Peyer's patch (tissue), 4 donors: ENCODE measurements at regions not wholly inside any gene's neighbourhood (a gene's known extent, or its start where the extent isn't known, plus 50 kb on each side); places are given as distances from the start of the nearest gene placed in this dataset.

Experiments
- DNase-seq, 3 donors: peaks; one replicate each; pipeline ENCODE4 v3.0.0-alpha.2; 2017 to 2019
- H3K27ac ChIP-seq, 4 donors: fragments of 200-600 bp; sonication (generic); one replicate each; pipeline ENCODE4 v1.5.1; 2016 to 2019
- H3K27me3 ChIP-seq, 2 donors: fragments of 200-600 bp; sonication (generic); one replicate each; pipeline ENCODE4 v1.5.1; 2019
- H3K36me3 ChIP-seq, 3 donors: fragments of 200-600 bp; sonication (generic); one replicate each; pipeline ENCODE4 v1.5.1; 2016 to 2019
- H3K4me1 ChIP-seq, 4 donors: fragments of 200-600 bp; sonication (generic); one replicate each; pipeline ENCODE4 v1.5.1; 2016 to 2019
- H3K4me3 ChIP-seq, 4 donors: fragments of 200-600 bp; sonication (generic); 1 replicate in 3 of 4; 2 replicates in 1 of 4; pipeline ENCODE4 v1.5.1; 2016 to 2019; ENCODE audit warnings: mild to moderate bottlenecking in 1 of 4
- H3K9me3 ChIP-seq, 4 donors: fragments of 200-600 bp; sonication (generic); one replicate each; pipeline ENCODE4 v1.5.1; 2016 to 2019; ENCODE audit warnings: mild to moderate bottlenecking in 1 of 4
- CTCF ChIP-seq, 6 experiments: fragments of 450-650 bp in 4 of 6; fragments of 200-600 bp in 2 of 6; sonication (generic) in 1 of 6; IDR thresholded peaks; one replicate each; pipeline ENCODE4 v1.5.1; 2017 to 2019; ENCODE audit warnings: antibody characterized with exemption in 6 of 6, mild to moderate bottlenecking in 3 of 6, moderate library complexity in 1 of 6
- POLR2A ChIP-seq, 2 donors: fragments of 450-650 bp; IDR thresholded peaks; one replicate each; pipeline ENCODE4 v1.5.1; 2017; ENCODE audit warnings: antibody characterized with exemption in 2 of 2, mild to moderate bottlenecking in 2 of 2, moderate library complexity in 2 of 2

GRCh38 chr9:88817628-88818027 lies 173.6 kb upstream of the S1PR3 start:
- no peaks in the 10 kb centered on the region for H3K4me1 ChIP-seq
- H3K36me3 ChIP-seq = no peaks in the 10 kb centered on the region
- no peaks in the 10 kb centered on the region for H3K9me3 ChIP-seq
- H3K4me3 ChIP-seq = no peak overlapping the region
- H3K27ac ChIP-seq = no peak overlapping the region
- no peaks in the 10 kb centered on the region for H3K27me3 ChIP-seq
- no peak for DNase-seq
- TF ChIP-seq CTCF (IDR thresholded peaks at IDR 0.05) = no peak
- TF ChIP-seq POLR2A (IDR thresholded peaks at IDR 0.05) = no peak

DNA sequence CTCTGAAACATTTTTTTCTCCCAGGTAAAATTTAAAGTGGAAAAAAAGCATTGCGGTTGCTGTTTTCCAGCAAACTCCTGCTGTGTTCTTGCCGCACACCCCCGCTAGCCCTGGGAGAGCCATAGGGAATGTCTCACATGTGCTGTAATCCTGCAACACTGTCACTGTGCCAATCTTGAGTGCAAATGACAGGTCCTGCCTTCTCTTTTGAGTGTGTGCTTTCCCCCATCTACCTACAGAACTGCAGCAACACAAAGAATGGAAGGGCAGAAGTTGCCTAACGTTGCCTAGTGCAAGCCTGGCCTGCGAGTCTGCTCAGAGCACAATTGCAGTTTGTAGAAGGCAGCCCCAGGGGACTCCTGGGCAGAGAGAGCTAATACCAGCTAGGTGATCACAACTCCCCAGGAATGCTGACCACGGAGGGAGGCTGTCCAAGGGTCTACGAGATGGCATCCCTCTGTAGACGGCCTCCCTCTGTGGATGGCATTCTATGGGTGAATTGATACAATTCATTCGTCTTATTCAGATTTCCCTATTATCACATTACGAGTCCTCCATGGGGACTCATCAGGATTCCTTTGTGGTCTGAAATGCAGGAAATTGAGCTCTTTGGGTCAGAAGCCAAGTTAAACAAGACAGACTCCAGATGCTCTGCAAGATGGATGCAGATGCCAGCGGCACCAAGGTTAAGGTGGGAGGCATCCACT lies 172.6 kb upstream of the S1PR3 start:
- H3K27me3 ChIP-seq = no peaks in the 10 kb centered on the region
- H3K27ac ChIP-seq = no peak overlapping the region
- no peak for DNase-seq
- no peaks in the 10 kb centered on the region for H3K4me1 ChIP-seq
- TF ChIP-seq CTCF (IDR thresholded peaks at IDR 0.05) (no peak), POLR2A (IDR thresholded peaks at IDR 0.05) (no peak)
- H3K4me3 ChIP-seq = no peak overlapping the region
- no peaks in the 10 kb centered on the region for H3K9me3 ChIP-seq
- no peaks in the 10 kb centered on the region for H3K36me3 ChIP-seq

DNA sequence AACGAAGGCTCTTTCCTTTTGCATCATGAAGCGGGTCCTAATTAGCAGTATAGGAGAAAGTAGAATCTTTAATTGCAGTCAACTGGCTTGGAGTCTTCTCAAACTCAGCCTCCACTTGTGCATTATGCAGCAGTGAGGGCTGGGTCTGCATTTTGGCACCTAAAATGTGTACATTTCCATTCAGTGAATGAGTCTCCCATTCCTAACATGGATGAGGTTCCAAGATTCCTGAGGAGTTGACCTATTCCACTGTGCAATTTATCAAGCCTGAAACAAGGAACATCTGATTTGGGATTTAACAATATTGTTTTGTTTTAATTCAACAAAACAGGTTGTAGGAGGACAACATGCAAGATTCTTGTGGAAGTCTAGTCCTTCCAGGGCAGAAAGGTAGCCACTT lies 171.8 kb upstream of the S1PR3 start:
- no peak overlapping the region for H3K27ac ChIP-seq
- DNase-seq = no peak
- no peaks in the 10 kb centered on the region for H3K9me3 ChIP-seq
- H3K27me3 ChIP-seq = no peaks in the 10 kb centered on the region
- no peak for TF ChIP-seq CTCF (IDR thresholded peaks at IDR 0.05)
- no peak for TF ChIP-seq POLR2A (IDR thresholded peaks at IDR 0.05)
- no peaks in the 10 kb centered on the region for H3K4me1 ChIP-seq
- H3K36me3 ChIP-seq = no peaks in the 10 kb centered on the region
- no peak overlapping the region for H3K4me3 ChIP-seq

DNA sequence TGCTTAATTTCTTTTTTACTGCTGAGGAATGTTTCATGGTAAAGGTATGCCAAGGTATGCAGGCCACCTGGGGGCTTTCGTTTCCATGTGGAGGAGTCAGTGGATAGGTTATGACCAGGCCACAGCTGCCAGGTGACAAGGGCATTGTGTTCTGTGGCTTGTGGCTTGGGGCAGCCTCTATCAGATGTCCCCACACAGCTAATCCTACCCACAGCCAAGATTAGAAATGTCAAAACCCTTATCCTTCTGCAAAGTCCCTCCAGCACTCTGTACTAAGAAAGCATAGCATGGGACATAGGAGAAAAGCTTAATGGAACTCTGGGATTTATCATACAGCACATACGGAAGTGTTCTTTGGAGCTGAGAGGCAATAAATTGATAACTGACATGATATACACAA lies 171.2 kb upstream of the S1PR3 start:
- no peaks in the 10 kb centered on the region for H3K4me1 ChIP-seq
- H3K4me3 ChIP-seq = no peak overlapping the region
- no peaks in the 10 kb centered on the region for H3K27me3 ChIP-seq
- no peak for DNase-seq
- no peak overlapping the region for H3K27ac ChIP-seq
- H3K9me3 ChIP-seq = no peaks in the 10 kb centered on the region
- TF ChIP-seq CTCF (IDR thresholded peaks at IDR 0.05) (no peak), POLR2A (IDR thresholded peaks at IDR 0.05) (no peak)
- H3K36me3 ChIP-seq = no peaks in the 10 kb centered on the region

DNA sequence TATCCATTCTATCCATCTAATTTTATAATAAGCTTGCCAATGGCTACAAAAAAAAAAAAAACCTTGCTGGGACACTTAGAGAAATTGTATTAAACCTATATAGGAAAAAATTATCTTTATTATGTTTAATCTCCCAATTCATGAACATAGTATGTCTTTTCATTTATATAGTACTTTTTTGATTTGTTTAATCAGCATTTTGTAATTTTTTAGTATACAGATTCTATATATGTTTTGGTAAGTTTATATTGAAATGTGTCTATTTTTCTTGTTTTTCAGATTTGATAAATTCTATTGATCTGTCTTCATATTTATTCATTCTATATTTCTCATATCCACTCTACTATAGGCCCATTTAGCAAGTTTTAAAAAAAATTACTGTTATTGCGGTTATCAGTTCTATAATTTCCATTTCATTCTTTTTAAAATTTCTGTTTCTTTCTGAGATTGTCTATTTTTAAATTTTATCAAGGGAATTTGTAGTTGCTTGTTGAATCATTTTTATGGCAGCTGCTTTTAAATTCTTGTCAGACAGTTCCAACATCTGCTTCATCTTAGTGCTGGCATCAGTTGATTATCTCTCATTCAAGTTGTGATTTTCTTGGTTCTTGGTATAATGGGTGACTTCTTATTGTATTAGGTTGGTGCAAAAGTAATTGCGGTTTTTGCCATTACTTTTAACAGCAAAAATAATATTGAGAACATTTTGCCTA lies 170.1 kb upstream of the S1PR3 start:
- no peaks in the 10 kb centered on the region for H3K36me3 ChIP-seq
- TF ChIP-seq CTCF (IDR thresholded peaks at IDR 0.05) (no peak), POLR2A (IDR thresholded peaks at IDR 0.05) (no peak)
- no peaks in the 10 kb centered on the region for H3K27me3 ChIP-seq
- no peaks in the 10 kb centered on the region for H3K9me3 ChIP-seq
- no peak overlapping the region for H3K27ac ChIP-seq
- no peaks in the 10 kb centered on the region for H3K4me1 ChIP-seq
- no peak overlapping the region for H3K4me3 ChIP-seq
- DNase-seq = no peak
